Nephron (organoid): ENCODE measurements at regions not wholly inside any gene's neighbourhood (a gene's known extent, or its start where the extent isn't known, plus 50 kb on each side); places are given as distances from the start of the nearest gene placed in this dataset.

ENCODE experiments used
- H3K27ac Mint-ChIP-seq, 3 experiments: 2 replicates each; pipeline ENCODE4 v1.8.0; 2020; ENCODE audit warnings: mixed read lengths in 3 of 3, mild to moderate bottlenecking in 2 of 3, moderate library complexity in 1 of 3
- H3K27me3 Mint-ChIP-seq: 2 replicates; pipeline ENCODE4 v1.8.0; 2021; ENCODE audit warnings: low read depth, mild to moderate bottlenecking, moderate library complexity, mixed read lengths
- H3K36me3 Mint-ChIP-seq: 2 replicates; pipeline ENCODE4 v1.8.0; 2020; ENCODE audit warnings: low read depth, mixed read lengths
- H3K4me1 Mint-ChIP-seq: 2 replicates; pipeline ENCODE4 v1.8.0; 2020; ENCODE audit warnings: mixed read lengths
- H3K4me3 Mint-ChIP-seq, 3 experiments: 2 replicates each; pipeline ENCODE4 v1.8.0; 2020; ENCODE audit warnings: mild to moderate bottlenecking in 3 of 3, mixed read lengths in 3 of 3, moderate library complexity in 2 of 3
- H3K9me3 Mint-ChIP-seq: 2 replicates; pipeline ENCODE4 v1.8.0; 2020; ENCODE audit warnings: mixed read lengths
- TF ChIP-seq, protein P1 (sequence below), 3 experiments: fragments of 200-600 bp; sonication (generic); IDR thresholded peaks; one replicate each; pipeline ENCODE4 v1.5.0; 2021; ENCODE audit warnings: antibody characterized with exemption in 3 of 3; ENCODE audit not compliant: unreplicated experiment in 3 of 3

DNA sequence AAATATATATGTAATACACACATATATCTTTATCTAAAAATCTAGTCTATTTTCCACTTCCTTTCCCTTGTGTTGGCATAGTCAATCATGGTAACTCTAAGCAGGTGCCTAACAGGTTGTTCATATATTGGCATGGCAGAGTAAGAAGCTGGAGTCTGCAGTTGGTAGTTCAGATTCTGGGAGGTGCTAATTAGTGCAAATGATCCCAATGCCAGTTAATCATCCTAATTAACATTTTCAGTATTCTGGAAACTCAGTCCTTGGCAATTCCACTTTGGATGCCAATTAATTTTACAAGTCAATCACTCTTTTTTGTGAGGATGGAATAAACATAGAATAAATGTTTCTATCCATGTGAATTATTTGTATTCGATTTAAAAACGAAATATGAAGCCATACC lies 863.7 kb upstream of the SOX9 start:
- Mint-ChIP-seq H3K27me3 (peaks cover 4% of the 10 kb centered on the region), H3K36me3 (no peaks in the 10 kb centered on the region), H3K4me3 (no peak overlapping the region), H3K4me1 (no peaks in the 10 kb centered on the region), H3K9me3 (no peaks in the 10 kb centered on the region), H3K27ac (no peak overlapping the region)
- TF ChIP-seq, protein P1, sequence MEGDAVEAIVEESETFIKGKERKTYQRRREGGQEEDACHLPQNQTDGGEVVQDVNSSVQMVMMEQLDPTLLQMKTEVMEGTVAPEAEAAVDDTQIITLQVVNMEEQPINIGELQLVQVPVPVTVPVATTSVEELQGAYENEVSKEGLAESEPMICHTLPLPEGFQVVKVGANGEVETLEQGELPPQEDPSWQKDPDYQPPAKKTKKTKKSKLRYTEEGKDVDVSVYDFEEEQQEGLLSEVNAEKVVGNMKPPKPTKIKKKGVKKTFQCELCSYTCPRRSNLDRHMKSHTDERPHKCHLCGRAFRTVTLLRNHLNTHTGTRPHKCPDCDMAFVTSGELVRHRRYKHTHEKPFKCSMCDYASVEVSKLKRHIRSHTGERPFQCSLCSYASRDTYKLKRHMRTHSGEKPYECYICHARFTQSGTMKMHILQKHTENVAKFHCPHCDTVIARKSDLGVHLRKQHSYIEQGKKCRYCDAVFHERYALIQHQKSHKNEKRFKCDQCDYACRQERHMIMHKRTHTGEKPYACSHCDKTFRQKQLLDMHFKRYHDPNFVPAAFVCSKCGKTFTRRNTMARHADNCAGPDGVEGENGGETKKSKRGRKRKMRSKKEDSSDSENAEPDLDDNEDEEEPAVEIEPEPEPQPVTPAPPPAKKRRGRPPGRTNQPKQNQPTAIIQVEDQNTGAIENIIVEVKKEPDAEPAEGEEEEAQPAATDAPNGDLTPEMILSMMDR (IDR thresholded peaks at IDR 0.05; ENCODE audit: unreplicated experiment in 3 of 3): no peak

DNA sequence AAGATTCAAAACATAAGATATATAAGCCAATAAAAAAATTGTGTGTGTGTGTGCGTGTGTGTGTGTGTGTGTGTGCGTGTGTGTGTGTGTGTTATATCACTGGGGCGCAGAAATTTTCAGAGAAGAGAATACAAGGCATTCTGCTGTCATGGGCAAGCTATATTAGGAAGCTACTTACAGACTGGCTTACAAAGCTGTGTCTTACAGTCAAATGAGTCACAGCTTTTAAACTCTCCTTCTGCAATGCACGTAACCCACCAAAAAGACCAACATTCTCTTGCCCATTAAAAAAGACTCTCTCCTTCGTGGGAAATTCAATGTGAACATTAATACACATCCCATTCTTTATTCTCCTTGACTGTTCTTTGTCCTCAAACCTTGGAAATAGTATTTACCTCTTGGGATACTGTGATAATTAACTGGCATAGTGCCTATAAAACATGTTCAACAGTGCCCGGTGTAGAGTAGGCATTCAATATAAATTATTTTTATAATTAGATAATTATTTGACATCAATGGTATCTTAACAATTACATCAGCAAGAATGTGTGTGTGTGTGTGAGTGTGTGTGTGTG lies 860.4 kb upstream of the SOX9 start:
- Mint-ChIP-seq H3K4me3 (no peak overlapping the region), H3K36me3 (peaks cover 3% of the 10 kb centered on the region), H3K9me3 (peaks cover 7% of the 10 kb centered on the region)

DNA sequence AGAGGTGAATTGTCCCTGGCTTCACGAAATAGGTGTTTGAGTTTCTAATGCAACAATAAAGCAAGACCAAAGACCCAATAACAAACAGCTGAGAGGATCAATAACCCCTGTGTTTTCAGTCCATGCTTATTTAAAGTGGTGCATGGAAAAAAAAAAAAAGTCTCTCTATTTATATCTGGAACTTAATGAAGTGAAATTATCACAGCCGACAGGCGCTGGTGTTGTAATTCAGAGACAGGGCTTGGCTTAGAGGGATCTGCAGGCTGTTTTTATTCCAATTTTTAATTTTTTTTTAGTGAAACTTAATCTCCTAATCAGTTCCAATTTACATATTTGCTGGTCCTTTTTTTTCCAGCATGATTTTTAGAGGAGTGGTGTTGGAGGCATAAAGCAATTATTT lies 858.2 kb upstream of the SOX9 start:
- H3K4me1 Mint-ChIP-seq: no peaks in the 10 kb centered on the region
- no peak overlapping the region for H3K4me3 Mint-ChIP-seq
- H3K27me3 Mint-ChIP-seq: no peaks in the 10 kb centered on the region
- H3K27ac Mint-ChIP-seq: no peak overlapping the region
- peaks cover 26% of the 10 kb centered on the region for H3K9me3 Mint-ChIP-seq
- H3K36me3 Mint-ChIP-seq: peaks cover 15% of the 10 kb centered on the region
- TF ChIP-seq, protein P1 (IDR thresholded peaks at IDR 0.05; ENCODE audit: unreplicated experiment in 3 of 3): no peak

More for the DNA sequence above, 860.4 kb upstream of the SOX9 start:
- Mint-ChIP-seq H3K27me3 (no peaks in the 10 kb centered on the region), H3K4me1 (no peaks in the 10 kb centered on the region), H3K27ac (no peak overlapping the region)
- TF ChIP-seq, protein P1 (IDR thresholded peaks at IDR 0.05; ENCODE audit: unreplicated experiment in 3 of 3): no peak

DNA sequence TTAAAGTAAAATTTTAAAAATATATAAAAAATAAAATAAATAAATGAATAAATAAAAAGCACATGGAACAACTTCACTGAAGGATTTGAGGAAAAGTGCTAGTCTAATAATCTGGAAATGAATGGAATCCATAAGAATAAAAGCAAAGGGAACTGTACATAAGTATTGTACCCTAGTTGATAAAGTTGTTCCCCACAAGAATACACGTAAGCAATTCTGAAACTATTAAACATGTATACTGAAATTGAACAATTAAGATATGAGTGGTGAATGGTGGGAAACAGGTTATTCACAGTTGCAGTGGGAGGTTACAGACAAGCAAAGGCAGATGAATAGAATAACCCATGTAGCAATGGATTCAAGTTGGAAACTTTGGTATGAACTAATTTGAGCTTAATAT lies 853.2 kb upstream of the SOX9 start:
- Mint-ChIP-seq H3K9me3 (peaks cover 48% of the 10 kb centered on the region), H3K36me3 (peaks cover 15% of the 10 kb centered on the region), H3K27ac (no peak overlapping the region), H3K4me3 (no peak overlapping the region), H3K4me1 (no peaks in the 10 kb centered on the region), H3K27me3 (no peaks in the 10 kb centered on the region)
- TF ChIP-seq, protein P1 (IDR thresholded peaks at IDR 0.05; ENCODE audit: unreplicated experiment in 3 of 3): no peak

DNA sequence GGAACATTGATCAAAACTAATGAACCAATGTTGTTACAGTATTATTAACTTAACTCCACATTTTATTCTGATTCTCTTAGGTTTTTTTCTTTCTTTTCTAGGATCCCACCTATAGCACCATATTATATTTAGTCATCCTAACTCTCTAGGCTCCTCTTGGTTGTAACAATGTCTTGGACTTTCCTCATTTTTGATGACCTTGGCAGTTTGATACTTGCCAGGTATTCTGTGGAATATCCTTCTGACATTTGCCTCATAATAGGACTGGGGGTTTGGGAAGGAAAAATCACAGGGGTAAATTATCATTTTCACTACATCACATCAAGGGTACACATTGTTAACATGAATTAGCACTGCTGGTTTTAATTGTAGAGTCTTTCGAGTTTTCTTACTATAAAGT lies 851.6 kb upstream of the SOX9 start:
- Mint-ChIP-seq H3K36me3 (peaks cover 15% of the 10 kb centered on the region), H3K4me3 (no peak overlapping the region), H3K9me3 (peaks cover 44% of the 10 kb centered on the region), H3K27ac (no peak overlapping the region), H3K27me3 (no peaks in the 10 kb centered on the region), H3K4me1 (no peaks in the 10 kb centered on the region)
- TF ChIP-seq, protein P1 (IDR thresholded peaks at IDR 0.05; ENCODE audit: unreplicated experiment in 3 of 3): no peak

DNA sequence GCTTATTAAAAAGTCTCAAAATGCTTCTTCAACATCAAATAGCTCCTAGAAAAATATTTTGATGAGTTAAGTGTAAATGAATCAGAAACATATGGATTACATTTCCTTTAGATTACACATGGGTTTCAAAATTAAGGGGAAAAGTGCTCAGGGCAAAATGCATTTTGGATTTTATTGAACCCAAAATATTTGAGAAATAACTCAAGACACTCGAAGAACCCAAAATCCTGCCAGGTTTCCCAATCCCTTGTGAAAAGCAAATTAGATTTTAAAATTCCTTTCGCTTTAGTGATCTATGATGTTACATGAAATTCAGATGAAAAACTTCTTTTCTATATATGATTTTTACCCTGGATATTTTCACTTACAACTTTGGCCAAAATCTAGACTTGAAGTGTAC lies 847.4 kb upstream of the SOX9 start:
- Mint-ChIP-seq H3K4me3 (no peak overlapping the region), H3K9me3 (peaks cover 16% of the 10 kb centered on the region), H3K27me3 (no peaks in the 10 kb centered on the region), H3K36me3 (no peaks in the 10 kb centered on the region), H3K4me1 (no peaks in the 10 kb centered on the region), H3K27ac (no peak overlapping the region)
- TF ChIP-seq, protein P1 (IDR thresholded peaks at IDR 0.05; ENCODE audit: unreplicated experiment in 3 of 3): no peak
